Cardiac muscle cell (in vitro differentiated cells and primary cell): ENCODE measurements at regions not wholly inside any gene's neighbourhood (a gene's known extent, or its start where the extent isn't known, plus 50 kb on each side); places are given as distances from the start of the nearest gene placed in this dataset.

Experiments
- DNase-seq, 2 donors: peaks; one replicate each; pipeline versions ENCODE4 v3.0.0 to v3.0.0-alpha.2; 2010 to 2017; ENCODE audit warnings: low read depth in 1 of 2, low spot score in 1 of 2
- H3K27ac ChIP-seq: fragments of 200-600 bp; sonication (generic); 2 replicates; pipeline ENCODE4 v1.5.1; 2016
- H3K27me3 ChIP-seq: fragments of 200-600 bp; sonication (generic); 2 replicates; pipeline ENCODE4 v1.6.0; 2016; ENCODE audit warnings: control low read depth
- H3K36me3 ChIP-seq: fragments of 200-600 bp; sonication (generic); 2 replicates; pipeline ENCODE4 v1.5.1; 2016; ENCODE audit warnings: control low read depth
- H3K4me1 ChIP-seq: fragments of 200-600 bp; sonication (generic); 2 replicates; pipeline ENCODE4 v1.8.1; 2017; ENCODE audit warnings: low read depth, mild to moderate bottlenecking, mixed run types
- H3K4me3 ChIP-seq: fragments of 200-600 bp; sonication (generic); 2 replicates; pipeline ENCODE4 v1.5.1; 2016; ENCODE audit warnings: mild to moderate bottlenecking
- H3K9me3 ChIP-seq: fragments of 200-600 bp; sonication (generic); 2 replicates; pipeline ENCODE4 v1.5.1; 2017; ENCODE audit warnings: low read depth, mild to moderate bottlenecking, control low read depth
- TF ChIP-seq, protein P1 (sequence below): IDR thresholded peaks from 2 replicates; pipeline ENCODE4 v1.5.1; 2012; ENCODE audit warnings: low read depth, mild to moderate bottlenecking, low read length

DNA sequence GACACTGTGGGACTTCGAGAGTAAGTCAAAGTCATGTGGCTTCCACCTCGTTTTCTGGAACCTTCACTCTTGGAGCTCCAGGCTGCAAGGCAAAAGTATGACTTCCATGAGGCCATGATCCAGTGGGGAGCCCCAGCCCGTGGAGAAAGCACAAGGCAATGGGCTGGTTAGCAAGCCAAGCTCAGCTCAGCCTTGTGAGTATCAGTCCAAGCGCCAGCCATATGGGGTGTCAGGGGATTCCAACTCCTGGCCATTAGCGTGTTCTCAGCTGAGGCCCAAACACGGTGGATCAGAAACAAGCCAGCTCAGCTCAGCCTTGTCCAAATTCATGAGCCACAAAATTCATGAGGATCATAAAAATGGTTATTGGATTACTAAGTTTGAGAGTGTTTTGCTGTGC lies 261.0 kb downstream of the RHOU start:
- DNase-seq, result no peak

DNA sequence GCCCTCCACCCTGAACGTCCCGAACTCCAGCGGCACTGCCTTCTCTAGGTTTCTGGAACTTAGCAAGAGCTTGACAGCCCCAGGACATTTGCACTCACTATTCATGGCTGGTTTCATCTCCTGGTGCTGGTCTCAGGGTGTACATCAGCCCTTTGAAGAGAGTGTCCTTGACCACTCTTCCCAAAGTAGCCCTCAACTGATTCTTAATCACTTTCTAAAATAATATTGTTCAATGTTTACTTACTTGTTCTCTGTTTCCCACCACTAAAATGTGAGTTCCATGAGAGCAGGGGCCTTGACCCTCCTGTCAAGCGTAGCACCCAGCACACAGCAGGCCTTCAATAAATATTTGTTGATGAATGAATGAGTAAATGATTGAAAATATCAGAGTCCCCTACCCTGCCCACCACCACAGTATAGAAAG lies 262.5 kb downstream of the RHOU start:
- no peaks in the 10 kb centered on the region for H3K9me3 ChIP-seq
- H3K36me3 ChIP-seq, result no peaks in the 10 kb centered on the region
- TF ChIP-seq, protein P1, sequence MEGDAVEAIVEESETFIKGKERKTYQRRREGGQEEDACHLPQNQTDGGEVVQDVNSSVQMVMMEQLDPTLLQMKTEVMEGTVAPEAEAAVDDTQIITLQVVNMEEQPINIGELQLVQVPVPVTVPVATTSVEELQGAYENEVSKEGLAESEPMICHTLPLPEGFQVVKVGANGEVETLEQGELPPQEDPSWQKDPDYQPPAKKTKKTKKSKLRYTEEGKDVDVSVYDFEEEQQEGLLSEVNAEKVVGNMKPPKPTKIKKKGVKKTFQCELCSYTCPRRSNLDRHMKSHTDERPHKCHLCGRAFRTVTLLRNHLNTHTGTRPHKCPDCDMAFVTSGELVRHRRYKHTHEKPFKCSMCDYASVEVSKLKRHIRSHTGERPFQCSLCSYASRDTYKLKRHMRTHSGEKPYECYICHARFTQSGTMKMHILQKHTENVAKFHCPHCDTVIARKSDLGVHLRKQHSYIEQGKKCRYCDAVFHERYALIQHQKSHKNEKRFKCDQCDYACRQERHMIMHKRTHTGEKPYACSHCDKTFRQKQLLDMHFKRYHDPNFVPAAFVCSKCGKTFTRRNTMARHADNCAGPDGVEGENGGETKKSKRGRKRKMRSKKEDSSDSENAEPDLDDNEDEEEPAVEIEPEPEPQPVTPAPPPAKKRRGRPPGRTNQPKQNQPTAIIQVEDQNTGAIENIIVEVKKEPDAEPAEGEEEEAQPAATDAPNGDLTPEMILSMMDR, result no peak
- H3K4me1 ChIP-seq, result no peaks in the 10 kb centered on the region
- no peak overlapping the region for H3K4me3 ChIP-seq
- no peaks in the 10 kb centered on the region for H3K27me3 ChIP-seq
- H3K27ac ChIP-seq, result no peak overlapping the region
- no peak for DNase-seq

More for the DNA sequence above, 261.0 kb downstream of the RHOU start:
- no peak overlapping the region for H3K4me3 ChIP-seq
- no peaks in the 10 kb centered on the region for H3K27me3 ChIP-seq
- TF ChIP-seq, protein P1, result no peak
- no peak overlapping the region for H3K27ac ChIP-seq
- H3K4me1 ChIP-seq, result no peaks in the 10 kb centered on the region
- H3K36me3 ChIP-seq, result no peaks in the 10 kb centered on the region
- H3K9me3 ChIP-seq, result no peaks in the 10 kb centered on the region

DNA sequence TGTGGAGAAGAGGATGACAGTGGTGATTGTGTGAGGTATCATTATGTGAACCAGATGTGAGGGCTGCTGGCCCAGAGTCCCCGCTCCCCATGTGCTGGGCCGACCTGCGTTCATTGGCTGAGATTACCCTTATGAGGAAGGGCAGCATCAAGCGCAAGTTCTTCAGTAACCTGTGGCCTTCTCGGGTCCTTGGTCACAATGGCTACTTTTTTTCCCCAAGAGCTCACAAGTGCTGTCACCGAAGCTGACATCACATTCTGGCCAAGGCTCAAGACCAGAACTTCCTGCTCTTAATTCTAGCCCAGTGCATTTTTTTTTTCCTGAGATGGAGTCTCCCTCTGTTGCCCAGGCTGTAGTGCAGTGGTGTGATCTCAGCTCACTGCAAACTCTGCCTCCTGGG lies 262.9 kb downstream of the RHOU start:
- Histone ChIP-seq H3K27ac (no peak overlapping the region), H3K9me3 (no peaks in the 10 kb centered on the region), H3K4me3 (no peak overlapping the region), H3K4me1 (no peaks in the 10 kb centered on the region), H3K27me3 (no peaks in the 10 kb centered on the region), H3K36me3 (no peaks in the 10 kb centered on the region)
- DNase-seq, result no peak
- TF ChIP-seq, protein P1, result no peak

DNA sequence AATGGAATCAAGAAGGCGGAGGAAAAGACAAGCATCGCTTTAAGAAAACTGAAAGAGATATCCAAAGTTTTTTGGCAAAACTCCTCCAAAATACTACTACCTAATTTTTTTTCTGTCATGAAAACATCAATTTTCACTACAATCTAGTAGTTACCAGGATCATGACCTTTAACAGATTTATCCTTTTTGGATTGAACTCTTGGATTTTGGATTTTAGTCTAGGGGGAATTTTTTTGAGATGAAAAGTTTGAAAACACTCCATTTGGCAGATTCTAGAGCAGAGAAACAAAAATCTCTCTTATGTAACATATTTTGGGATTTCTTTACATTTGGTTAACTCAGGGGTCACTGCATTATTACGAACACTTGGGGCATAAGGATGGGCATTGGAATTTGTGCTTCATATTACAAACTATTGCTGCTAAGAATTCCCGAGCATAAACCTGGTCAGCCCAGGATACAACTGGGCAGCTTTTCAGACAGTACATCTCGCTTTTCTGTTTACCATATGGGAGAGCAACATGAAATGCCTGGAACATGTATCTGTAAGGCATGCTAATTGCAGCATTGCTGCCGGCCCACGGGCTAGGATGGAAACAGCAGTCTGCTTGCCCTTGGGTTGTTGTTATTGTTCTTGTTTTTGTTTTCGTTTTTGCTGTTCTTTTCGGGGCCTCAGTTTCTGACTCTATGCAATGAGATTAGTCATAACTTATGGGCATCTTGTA lies 264.3 kb downstream of the RHOU start:
- TF ChIP-seq, protein P1, result no peak
- H3K9me3 ChIP-seq, result no peaks in the 10 kb centered on the region

DNA sequence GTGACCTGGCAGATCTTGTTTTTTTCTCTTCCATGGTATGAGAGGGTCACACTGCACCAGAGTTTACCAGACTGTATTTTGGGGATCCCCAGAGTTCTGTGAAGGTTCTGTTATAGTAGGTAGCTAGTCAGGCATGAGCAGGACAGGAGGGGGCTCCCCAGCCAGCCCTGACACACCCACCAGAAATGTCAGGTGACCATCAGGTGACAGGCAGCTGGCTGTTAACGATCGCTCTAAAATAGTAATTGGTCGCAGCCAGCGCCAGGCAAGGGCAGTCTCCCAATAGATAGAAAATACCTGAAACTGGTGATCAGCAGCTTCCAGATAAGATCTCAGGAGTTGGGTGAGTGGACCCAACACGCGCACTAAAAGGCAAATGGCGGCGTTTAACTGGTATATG lies 264.9 kb downstream of the RHOU start:
- no peak overlapping the region for H3K4me3 ChIP-seq
- DNase-seq, result no peak
- no peak overlapping the region for H3K27ac ChIP-seq
- no peaks in the 10 kb centered on the region for H3K36me3 ChIP-seq
- TF ChIP-seq, protein P1, result no peak
- H3K9me3 ChIP-seq, result no peaks in the 10 kb centered on the region
- H3K4me1 ChIP-seq, result no peaks in the 10 kb centered on the region
- no peaks in the 10 kb centered on the region for H3K27me3 ChIP-seq

More for the DNA sequence above, 264.3 kb downstream of the RHOU start:
- H3K4me3 ChIP-seq, result no peak overlapping the region
- no peak overlapping the region for H3K27ac ChIP-seq
- no peaks in the 10 kb centered on the region for H3K4me1 ChIP-seq
- DNase-seq, result no peak
- H3K27me3 ChIP-seq, result no peaks in the 10 kb centered on the region
- H3K36me3 ChIP-seq, result no peaks in the 10 kb centered on the region
